ENCODE measurements at regions not wholly inside any gene's neighbourhood (a gene's known extent, or its start where the extent isn't known, plus 50 kb on each side); places are given as distances from the start of the nearest gene placed in this dataset.

DNA sequence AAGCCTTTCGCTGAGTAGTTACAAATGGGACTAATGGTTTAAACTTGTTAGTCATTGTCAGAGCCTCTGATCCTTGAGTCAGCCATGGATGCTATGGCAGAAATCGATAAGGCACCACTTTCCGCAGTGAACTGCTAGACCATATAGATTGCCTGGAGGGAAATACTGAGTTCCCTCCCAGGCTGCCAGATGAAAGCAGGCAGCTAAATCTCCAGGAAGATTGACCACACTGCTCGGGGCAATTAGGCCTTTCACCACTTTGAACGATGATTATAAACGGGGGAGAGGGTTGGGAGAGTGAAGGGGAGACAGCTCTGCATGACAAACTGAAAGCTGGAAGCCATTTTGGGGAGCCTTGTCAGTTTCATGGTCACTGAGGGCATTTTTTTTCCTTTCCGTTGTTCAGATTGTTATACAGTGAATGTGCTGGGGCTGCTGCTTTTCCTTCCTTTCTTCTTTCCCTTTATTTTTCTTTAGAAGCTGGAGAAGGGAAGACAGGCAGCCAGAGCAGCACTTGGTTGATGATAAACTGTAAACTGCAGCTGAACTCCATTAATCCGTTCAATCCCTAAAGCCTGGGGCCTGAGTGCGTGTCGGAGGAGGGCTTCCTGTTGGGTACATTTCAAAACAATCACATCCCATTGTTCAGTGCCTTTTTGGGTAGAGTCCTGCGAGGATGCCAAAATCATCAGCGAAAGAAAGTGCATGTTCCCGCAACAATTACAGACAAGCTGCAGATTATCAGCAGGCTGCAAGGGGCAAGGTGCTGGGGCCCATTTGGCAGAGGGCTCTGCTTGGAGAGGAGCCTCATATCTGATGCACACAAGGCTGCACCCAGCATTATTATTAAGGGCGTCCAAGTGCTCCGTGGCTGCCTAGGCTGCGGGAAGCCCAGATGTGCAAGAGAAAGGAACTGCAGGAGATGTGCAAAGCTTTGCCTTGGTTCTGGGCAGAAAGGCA lies 308.4 kb downstream of the PSAT1 start:
- FAIRE-seq = no peak

DNA sequence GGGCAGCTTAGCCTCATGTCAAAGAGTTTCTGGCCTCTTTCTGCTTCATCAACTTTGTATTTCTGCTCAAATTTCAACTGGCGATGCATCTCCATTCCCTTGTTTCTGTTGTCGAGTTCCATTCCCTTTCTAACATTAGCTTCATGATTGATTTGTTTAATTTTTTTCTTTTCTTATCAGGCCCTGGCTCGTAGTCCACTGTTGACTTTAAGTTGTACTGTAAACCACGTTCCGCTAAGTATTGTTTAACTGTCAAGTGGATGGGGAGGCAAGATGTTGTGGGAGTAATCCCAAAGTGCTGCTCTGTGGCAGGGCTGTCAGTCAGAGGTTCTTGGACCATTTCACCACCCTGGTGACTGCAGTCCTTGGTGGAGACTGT lies 309.1 kb downstream of the PSAT1 start:
- no peak for FAIRE-seq

DNA sequence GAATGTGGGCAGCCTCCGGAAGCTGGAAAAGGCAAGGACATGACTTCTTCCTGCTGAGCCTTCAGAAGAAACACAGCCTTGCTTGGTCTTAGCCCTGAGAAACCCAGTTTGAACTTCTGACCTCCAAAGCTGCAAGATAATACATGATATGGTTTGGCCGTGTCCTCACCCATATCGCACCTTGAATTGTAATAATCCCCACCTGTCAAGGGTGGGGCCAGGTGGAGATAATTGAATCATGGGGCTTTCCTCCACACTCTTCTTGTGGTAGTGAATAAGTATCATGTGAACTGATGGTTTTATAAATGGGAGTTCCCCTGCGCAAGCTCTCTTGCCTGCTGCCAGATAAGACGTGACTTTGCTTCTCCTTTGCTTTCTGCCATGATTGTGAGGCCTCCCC lies 310.9 kb downstream of the PSAT1 start:
- no peak for FAIRE-seq

DNA sequence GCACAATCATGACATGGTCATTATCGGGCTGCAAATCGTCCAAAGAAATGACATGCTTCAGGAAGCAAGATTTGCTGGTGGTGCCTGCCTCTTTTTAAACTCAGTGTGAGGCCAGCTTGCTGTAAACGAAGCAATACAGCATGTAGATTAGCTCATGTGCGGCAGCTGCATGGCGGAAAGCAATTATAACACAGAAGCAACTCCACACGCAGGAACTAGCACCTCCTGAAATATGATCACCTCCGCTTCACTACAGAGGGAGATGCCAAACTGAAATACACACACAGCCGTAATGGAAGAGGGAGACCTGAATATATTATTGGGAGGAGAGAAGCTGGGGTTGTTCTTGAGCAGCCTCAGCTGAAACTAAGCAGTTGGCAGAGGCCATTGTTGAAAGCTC lies 312.5 kb downstream of the PSAT1 start:
- no peak for FAIRE-seq

DNA sequence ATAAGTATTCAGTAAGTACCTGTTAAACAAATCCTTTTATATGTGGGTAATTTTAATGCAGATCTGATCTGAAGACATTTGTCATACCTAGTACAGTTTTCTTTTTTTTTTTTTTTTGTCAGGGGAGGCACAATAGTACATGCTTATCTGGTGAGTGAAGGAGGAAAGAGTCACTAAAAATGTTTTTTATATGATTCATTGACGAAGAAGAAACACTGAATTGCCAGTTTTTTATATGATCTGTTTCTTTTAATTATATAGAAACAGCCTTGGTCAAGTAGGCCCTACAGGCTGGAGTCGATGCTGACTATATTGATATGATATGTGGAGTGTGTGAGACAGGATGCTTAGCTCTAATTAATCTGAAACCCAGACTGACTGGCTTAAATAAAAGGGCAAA lies 315.2 kb downstream of the PSAT1 start:
- no peak for FAIRE-seq

DNA sequence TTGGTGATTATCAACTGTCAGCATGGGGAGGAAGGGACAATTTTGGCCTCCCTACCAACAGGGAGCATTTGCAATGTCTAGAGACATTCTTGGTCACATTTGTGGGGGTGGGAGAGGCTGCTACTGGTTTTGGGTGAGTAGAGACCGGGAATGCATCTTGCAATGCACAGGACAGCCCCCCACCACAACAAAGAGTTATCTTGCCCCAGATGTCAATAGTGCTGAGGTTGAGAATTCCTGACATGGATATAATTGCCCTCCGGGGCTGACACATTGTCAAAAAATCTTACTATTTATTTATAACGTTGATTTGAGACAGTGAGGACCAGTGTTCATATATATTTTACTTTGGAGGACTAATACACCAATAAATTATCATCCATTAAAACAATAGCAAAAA lies 316.1 kb downstream of the PSAT1 start:
- no peak for FAIRE-seq

DNA sequence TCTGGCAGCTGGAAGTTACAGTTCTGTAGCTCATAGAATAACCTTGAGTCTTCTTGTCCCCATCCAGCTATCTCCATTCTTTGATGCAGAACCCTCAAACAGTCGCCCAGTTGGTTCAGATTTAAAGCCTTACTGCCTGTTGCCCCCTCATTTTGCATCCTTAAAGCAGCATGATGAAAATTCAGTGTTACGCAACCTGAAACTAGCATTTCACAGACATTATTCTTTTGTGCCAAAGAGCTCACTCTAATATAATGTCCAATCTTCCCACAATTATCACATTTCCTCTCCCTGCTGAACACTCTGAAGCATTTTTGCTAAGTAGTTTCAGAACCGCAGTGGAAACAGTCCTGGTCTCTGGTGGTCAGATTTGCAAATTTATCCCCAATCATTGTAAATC lies 318.0 kb downstream of the PSAT1 start:
- no peak for FAIRE-seq

DNA sequence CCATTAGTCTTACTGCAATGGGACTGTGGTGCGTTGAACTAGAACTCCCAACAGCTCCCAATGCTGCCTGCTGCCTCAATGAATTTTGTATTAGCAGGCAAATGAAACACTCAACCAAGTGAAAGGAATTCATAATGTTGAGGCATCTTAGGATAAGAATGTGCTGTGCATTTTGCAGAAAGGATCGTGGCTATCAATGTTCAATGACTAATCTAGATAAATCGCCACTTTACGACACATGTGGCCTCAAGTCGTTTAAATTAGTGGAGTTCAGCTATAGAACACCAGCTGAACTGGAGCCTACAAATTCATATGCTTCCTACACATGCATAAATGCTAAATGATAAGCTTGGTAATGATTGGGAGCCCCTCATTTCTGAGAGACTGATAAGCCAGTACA lies 318.4 kb downstream of the PSAT1 start:
- FAIRE-seq = no peak

DNA sequence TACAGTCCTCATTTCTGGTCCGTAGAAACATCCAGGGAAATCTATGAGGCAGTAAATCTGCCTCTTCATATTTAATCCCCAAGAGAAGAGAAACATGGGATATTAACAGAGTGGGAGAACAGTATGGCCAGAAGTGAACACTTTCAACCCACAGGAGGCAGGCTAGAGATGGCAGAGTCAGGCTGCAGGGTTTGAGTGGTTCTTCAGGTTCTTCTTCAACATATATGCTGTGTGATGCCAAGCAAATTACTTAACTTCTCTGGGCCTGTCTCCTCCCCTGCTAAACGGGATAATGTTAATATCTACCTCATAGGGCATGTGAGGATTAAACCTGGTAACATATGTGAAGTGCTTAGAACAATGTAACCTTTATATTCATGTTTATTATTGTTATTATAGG lies 321.8 kb downstream of the PSAT1 start:
- FAIRE-seq = no peak

DNA sequence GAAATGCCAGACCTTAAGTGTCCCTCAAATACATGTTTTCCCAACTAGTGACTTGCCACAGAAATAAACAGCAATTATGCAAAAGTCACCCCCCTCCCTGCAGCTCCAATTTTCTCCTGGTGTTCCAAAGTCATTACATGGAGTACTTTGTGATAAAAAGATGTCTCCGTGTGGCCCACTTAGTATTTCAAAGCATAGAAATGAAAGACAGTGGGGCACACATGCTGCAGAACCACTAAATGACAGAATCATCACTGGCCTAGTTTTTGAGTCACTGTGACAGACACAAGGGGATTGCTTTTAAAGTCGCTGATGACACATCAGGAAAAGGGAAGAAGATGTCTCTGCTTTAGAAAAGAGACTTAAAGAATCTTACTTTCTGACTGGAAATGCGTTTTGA lies 323.4 kb downstream of the PSAT1 start:
- FAIRE-seq = no peak

DNA sequence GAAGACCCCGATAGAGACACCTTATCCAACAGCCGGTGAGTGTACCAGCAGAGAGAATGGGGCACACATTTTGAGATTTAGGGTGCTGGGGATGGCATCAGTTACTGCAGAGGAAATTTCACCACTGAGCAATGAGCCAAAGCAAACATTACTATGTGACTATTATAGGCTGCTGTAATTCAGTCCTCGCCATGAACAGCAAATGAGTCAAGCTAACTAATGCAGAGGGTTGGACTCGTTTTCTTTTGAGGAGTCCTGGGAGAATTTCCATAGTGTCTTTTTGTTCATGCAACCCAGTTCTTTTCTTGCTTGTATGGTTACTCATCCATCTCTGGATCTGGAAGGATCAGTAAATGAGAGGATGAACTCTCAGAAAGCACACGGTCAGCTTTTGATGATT lies 323.8 kb downstream of the PSAT1 start:
- FAIRE-seq = no peak

DNA sequence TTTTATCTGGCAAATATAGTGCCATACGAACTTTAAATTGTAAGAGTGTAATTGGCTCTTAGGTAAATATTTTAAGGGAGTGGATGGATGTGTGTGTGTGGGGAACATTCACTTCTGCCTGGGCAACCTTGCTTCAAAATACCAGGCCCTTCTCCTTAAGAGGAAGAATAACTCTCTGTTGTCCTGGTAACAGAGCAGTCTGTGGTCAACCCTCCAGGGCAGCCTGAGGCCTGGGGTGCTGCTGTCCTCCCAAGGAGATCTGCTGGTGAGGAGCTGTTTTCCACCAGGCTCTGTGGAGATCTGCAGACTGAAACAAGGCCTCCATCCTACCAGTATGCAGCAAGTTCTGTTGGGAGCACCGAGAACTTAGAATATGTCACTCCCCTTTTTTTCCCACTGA lies 325.2 kb downstream of the PSAT1 start:
- FAIRE-seq = no peak

DNA sequence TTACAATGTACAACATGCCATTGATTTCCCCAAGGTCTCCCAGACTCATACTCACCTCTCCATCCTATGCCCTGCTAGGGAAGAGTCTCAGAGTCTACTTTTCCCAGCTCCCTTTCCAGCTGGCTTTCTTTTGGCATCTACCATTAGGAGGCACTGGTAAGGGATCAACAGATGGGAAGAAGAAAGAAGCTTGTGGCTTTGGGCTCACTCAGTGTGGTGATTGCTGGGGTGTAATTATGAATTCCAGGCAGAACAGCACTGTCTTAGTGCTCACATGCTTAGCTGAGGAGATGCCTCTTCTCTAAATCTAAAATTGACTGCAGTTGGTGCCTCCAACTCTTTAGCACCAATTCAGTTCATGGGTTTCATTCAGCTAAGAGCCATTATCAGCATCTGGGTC lies 330.0 kb downstream of the PSAT1 start:
- FAIRE-seq = no peak

DNA sequence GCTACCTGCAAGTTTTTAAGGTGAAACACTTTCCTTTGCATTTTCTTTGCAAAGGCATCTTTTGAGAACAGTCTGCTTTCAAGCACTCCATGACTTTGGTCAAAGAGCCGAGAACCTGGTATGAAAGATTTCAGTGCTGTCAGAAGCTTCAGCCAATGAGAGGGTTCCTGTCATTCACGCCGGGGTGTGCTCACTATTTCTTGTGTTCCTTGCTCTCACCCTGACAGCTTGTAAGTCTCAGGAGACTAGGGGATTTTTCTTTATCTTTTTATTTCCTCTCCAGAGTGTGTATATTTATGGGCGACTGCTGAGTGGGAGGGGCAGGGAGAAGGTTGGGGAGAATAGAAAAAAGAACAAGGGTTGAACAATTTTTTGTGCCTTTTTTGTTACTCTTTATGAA lies 334.0 kb downstream of the PSAT1 start:
- FAIRE-seq = no peak

DNA sequence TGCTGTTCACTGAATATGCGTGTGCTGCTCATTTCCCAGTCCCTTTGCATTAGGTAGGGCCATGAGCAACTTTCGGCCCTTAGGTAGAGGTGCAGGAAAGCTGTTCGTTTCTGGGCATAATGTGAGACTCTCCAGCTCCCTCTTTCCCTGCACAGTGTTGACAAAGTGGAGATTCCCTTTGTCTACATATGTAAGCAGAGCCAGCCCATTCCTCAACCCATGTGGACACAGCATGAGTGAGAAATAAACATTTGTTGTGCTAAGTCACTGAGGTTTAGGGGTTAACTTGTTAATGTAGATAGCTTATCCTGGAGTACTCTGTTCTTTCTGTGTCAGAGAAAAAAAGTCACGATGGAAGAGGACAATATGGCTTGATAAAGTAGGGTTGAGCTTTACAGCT lies 343.8 kb downstream of the PSAT1 start:
- no peak for FAIRE-seq

DNA sequence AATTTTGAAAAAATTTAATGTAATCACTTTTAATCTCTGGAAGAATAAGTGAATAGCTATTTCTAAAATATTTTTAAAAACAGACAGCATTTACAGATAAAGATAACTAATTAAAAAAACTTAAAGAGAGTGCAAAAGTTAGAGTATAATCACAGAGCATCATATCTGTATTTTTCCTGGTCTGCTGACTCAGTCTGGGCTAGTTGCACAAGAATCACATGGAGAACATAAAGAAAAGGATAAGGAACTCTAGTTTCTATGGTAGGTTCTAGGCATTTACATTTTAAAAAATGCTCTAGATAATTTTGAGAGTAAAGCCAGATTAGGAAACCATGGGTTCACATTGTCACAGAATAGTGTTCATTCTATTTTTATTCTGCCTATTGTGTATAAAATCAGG lies 347.4 kb downstream of the PSAT1 start:
- FAIRE-seq = no peak

DNA sequence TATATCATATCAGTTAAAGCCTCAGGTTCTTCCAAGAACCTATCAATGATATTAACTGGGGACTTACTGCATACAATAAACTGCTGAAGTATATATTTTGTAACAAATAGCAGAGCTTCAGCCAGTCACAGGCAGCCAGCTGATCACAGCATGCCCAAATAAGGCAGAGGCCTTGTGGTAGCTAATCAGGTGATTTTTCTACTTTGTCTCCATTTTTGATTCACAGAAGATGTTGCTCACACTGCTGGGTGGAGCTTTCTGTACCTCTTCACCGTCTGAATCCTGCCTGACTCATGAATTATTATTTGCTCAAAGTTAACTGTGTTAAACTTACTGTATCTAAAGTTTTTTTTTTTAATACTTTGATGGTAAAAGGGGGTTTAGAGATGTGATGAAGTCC lies 357.4 kb downstream of the PSAT1 start:
- FAIRE-seq = no peak

DNA sequence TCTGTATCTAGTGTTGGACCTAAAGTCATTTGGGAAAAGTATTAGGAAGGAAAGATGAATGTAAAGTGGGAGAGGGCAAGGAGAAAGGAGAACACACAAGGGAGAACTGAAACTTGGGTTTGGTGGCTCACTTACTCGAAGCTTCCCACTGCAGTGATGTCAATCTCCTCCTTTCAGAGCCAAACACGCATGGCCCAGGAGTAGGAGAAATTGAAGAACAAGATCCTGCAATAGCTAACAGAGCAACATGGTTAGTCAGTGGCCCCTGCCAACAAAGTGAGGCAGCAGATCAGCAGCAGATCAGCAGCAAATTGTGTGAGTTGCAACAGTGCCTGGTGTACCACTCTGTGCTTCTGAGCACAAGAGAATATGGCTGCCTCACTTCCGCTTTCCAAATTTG lies 366.4 kb downstream of the PSAT1 start:
- FAIRE-seq = no peak

DNA sequence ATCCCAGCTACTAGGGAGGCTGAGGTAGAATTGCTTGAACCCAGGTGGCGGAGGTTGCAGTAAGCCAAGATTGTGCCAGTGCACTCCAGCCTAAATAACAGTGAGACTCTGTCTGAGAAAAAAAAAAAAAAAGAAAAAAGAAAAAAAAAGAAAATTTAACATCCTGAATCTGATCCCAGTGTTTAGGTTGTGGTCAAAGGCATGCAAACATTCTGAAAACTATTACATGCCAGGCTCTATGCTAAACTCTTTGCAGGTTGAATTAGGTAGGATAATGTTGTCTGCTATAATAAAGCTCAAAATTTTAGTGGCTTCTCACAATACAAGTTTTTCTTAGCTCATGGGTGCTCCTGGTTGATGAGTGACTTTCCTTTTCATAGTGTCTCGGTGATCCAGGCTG lies 367.4 kb downstream of the PSAT1 start:
- FAIRE-seq = no peak

DNA sequence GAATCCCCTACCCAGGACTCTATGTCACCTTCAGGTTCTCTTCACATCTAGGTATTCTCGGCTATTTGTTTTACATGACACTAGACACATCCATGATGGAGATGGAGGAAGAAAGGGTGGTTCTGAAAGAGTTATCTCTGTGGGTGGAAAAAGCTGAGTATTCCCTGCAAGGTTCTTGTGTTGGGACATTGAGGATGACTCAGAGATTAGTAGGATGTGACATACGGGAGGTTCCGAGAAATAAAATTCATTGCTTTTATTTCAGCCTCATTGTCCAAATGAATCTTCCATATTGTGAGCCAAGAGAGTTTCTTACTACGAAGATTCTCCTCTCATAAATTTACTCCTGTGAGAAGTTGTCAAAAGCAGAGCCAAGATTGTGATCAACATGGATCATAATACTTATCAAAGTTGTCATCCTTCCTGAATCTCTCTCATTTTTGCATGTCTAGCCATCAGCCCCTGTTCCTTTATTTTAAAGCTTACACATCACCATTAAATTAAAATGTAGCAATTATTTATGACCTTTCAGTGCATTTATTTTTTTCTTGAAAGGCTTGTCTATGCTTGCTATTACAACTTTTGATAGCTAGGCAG lies 370.0 kb downstream of the PSAT1 start:
- no peak for FAIRE-seq

DNA sequence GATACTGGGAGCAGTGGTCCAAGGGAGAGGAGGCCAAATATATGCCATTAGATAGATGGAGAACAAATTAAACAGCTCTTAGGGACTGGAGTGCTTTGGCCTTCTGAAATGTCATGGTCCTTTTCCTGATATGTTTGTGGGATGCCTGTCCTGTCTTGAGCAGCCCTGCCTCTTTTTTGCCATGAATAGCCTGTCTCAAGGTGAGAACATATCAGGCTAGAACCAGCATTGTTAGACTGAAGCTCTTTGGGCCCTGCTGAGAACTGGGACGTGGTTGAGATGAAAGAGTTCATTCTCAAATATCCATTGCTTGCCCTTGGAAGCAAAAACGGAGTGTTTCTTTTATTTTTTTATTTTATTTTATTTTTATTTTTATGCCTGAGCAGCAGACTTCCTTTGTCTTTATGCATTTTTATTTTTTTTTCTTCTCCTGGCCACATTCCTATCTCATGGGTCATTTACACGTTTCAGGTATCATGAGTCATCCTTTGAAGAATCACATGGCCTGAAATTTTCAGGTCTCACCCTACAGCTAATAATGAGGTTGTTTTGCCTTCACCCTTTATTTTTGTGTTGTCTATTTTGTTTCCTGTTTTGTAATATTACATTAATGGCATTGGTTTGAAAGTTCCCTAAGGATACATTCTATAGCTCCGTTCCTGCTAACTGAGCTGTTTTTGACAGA lies 371.4 kb downstream of the PSAT1 start:
- FAIRE-seq = no peak

DNA sequence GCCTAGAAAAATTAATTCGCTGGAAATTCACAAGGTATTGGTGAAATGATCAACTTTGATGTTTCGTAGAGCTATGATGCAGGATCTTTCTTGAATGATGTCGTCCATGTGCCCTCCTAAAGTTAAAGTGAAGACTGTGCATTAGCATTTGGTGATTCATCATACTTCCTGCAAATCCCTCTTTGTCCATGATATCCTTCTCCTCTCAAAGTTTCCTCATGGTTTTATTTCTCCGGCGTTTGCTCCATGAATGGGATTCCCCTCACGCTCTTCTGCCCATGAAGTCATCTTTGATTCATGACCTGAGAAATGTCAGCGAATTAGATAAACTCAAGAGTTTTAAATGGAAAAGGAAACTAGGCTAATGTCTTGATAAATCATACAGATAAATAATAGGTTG lies 372.7 kb downstream of the PSAT1 start:
- FAIRE-seq = no peak

DNA sequence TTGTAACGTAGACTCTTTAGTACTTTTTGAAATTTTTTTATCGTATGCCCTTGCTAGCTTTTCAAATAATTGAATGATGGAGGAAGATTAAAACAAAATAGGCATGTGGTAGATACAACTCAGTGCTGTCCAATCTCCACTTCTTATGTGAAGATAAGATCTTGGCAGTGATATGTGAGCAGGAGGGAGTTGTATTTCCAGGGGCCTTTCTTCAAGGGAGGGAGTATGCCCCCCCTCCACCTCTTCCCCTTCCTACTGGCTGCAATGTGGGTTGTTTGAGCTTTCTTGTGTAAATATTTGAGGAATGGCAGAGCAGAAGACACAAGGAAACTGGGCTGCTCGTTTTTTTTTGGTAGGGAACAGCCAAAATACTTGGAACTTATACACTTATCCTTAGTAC lies 374.9 kb downstream of the PSAT1 start:
- FAIRE-seq = no peak

DNA sequence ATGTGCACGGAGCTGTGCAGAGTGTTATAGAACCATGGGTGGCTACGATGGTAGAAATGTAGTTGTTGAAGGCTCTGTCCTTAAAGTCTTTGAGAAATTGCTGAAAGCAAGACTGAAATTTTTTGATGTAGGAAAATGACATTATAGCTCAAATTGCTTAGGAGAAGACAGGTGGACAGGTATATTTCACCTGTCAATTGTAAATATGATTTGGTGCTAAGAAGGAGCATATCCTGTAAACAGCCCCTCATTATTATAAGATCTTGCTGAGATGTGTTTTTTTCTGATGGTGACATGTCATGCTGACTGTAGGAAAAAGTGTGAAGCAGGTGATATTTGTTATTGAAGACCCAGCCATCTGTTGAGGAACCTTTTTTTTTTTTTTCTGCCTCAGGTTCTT lies 377.9 kb downstream of the PSAT1 start:
- FAIRE-seq = no peak
